HG03039 (cell line): ENCODE measurements at regions not wholly inside any gene's neighbourhood (a gene's known extent, or its start where the extent isn't known, plus 50 kb on each side); places are given as distances from the start of the nearest gene placed in this dataset.
"Not testable (repeated sequence)": the region's sequence is repeated elsewhere in the genome, so short reads cannot be mapped to it uniquely, and the experiment has no call there.

Source experiments
- ATAC-seq: cut with Tn5 transposase; IDR thresholded peaks from one replicate; pipeline ENCODE4 v1.9.1; 2021; ENCODE audit warnings: mild to moderate bottlenecking, moderate library complexity; ENCODE audit not compliant: unreplicated experiment

DNA sequence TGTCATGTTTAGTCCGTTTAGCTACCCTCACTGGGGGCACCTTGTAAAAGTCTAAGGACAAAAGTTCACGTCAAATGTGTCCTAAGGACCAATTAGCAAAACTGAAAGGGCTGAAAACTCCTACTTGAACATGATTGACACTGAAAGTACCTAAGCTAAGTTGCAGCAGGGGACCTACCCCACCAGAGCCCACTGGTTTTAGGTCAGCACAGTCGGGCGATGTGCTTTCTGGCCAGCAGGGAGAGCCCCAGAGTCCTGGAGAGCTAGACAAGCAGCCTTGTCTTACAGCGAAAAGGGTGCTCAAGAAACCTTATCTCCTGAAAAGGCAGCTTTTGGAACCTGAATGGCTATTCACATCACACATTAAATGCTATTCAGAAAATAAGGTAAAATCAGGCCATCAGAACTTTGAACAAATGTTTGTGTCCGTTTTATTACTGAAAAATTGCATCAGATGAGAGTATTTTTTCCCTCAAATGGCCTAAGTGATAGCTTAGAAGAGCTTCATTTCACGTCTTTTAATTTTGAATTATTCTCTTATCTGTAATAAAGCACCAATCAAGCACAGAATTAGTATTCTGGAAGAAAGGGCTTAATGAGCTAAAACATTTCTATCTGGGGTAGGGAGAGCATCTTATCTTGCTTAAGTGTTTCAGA lies 52.2 kb upstream of the MKI67 start:
- no peak for ATAC-seq

DNA sequence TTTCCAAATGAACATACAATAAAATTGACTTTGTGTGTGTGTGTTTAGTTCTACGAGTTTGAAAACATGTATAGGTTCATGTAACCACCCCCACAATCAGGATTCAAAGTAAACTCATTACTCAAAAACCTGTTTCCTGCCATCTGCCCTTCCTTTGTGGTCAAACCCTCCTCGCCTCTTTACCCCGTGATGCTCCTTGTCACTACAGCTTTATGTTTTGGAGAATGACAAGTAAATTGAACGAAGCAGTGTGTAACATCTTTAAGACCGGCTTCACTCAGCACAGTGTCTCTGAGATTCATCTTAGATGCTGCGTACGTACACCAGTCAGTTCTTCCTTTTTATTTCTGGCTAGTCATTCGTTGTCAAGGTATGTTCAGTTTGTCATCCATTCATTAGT lies 54.6 kb upstream of the MKI67 start:
- no peak for ATAC-seq

DNA sequence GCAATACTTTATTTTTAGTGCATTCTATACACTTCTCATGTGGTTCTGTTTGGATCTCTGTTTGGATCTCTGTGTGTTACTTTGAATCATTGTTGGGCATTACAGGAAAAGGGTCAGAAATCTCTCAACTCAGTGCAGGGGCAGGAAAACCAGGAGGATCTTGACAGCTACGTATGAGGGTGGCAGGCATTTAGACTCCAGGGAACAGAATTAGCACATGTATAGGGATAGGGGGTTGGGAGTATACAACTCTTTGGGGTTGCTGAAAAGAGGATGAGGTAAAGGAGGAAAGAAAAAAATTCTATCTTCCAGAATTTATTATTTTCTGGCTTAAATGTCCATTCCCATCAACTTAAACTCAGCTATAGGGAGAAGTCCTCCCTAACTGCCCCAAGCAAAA lies 59.4 kb upstream of the MKI67 start:
- no peak for ATAC-seq

DNA sequence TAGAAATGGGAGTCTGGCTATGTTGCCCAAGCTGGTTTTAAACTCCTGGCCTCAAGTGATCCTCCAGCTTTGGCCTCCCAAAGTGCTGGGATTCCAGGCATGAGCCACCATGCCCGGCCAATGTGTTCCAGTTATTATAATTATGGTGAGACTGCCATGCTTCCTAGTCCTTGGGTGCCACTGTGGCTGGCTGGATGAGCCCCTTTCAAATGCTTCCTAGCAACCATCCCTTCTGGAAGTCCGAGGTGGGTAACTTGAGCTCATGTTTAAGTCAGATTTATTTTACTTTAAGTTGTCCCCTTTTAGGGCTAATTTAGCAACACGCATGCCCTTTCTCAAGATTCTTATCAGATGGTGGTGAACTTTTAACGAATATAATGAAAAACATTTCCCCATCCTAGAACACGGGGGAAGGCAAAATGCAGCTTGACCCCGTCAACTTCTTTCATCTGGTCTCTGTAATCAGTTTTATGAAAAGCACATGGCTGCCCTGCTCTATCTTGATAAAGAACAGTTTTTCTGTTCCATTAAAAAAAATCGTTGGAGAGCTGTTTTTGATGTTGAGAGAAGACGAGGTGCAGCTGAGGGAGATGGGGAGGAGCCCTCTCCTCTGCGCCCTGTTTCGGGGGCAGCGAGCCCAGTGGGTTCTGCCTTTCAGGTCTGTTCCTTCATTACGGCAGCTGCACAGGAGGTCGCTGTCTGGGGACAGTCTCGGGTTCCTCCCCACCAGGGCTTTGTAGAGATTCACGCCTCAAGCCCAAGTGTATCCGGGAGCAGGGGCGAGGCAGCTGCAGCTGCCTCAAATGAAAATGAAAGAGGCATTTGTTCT lies 61.0 kb upstream of the MKI67 start:
- no peak for ATAC-seq

DNA sequence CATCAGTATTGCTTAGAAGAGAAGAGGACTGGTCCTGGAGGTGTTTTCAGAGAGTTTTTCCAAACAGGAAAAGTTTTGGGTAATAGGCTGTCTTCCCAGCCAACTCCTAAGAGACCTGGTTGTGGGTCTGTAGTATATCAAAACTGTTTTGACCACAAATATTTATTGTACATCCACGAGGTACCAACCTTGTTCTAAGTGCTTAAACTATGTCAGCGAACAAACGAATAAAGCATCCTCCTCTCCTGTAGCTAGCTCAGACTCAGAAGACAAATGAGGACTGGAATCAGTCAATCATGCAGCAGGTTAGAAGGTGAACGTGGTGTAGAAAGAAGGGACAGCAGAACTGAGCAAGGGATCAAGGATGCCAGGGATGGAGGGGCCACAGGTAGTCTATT lies 61.6 kb upstream of the MKI67 start:
- no peak for ATAC-seq

DNA sequence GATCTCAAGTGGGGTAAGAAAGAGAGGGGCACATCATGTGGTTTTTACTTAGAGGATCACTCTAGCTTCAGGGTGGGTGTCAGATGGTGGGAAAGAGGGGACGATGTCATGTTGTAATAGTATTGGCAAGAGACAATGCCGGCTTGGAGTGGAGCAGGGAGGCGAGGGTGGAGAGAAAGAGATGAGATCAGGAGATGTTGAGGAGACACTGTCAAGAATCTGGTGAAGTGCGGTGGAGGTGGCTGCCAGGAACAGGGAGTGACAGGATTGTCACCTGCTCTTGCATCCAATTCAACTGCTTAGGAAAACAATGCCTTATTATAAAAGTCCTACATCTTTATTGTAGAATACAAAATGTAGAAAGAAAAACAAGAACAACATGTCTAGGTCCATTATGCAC lies 63.0 kb upstream of the MKI67 start:
- no peak for ATAC-seq

DNA sequence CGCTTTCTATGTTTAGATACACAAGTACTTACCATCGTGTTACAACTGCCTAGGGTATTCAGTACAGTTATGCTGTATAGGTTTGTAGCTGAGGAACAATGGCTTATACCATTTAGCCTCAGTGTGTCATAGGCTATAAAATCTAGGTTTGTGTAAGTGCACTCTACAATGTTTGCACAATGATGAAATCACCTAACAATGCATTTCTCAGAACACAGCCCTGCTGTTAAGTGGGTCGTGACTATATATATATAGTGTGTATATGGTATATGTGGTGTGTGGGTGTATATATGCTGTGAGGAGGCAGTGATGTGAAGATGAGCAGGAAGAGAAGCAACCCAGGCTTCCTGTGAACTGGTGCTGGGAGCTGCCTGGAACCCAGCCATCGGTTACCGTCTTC lies 65.6 kb upstream of the MKI67 start:
- ATAC-seq = no peak

DNA sequence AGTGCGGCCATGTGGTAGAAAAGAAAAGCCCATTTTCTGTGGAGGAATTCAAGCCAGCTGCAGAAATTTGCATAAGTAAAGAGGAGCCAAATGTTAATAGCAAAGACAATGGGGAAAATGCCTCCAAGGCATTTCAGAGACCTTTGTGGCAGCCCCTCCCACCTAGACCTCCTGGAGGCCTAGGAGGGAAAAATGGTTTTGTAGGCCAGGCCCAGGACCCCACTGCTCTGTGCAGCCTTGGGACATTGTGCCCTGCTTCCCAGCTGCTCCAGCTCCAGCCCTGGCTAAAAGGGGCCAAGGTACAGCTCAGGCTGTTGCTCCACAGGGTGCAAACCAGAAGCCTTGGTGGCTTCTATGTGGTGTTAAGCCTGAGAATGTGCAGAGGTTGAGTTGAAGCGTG lies 75.6 kb upstream of the MKI67 start:
- ATAC-seq = not testable (repeated sequence)

DNA sequence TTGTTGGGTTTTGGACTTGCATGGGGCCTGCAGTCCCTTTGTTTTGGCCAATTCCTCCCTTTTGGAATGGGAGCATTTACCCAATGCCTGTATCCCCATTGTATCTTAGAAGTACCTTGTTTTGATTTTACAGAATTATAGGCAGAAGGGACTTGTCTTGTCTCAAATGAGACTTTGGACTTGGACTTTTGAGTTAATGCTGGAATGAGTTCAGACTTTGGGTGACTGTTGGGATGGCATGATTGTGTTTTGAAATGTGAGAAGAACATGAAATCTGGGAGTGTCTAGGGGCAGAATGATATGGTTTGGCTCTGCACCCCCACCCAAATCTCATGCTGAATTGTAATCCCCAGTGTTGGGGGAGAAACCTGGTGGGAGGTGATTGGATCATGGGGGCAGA lies 76.8 kb upstream of the MKI67 start:
- ATAC-seq = no peak

DNA sequence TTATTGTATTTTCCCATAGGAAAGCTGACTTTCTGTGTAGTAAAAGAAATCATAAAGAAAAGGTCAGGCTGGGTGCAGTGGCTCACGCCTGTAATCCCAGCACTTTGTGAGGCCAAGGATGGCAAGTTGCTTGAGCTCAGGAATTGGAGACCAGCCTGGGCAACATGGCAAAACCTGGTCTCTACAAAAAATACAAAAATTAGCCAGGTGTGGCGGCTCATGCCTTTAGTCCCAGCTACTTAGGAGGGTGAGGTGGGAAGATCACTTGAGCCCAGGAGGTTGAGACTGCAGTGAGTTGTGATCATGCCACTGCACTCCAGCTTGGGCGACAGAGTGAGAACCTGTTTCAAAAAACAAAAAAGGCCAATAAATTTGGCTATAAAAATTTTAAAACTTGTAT lies 79.4 kb upstream of the MKI67 start:
- ATAC-seq = not testable (repeated sequence)

DNA sequence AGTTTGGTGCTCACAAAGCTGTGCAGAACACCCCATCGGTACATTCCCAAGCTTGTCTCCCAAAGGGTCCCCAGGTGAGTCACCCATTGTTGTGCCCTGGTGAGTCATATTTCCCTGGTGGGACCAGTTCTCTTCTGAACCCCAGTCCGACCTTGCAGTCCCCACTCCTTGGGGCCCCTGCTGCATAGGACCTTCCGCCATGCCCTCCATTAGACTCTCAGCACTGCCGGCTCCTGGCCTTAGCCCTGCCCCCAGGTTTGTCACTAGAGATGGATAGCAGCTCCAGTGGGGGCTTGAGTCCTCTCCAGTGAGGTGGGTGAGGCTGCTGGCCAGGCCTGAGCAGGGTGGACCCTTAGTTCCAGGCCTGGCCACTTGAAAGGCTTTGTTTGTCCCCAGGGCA lies 80.5 kb upstream of the MKI67 start:
- ATAC-seq = no peak

DNA sequence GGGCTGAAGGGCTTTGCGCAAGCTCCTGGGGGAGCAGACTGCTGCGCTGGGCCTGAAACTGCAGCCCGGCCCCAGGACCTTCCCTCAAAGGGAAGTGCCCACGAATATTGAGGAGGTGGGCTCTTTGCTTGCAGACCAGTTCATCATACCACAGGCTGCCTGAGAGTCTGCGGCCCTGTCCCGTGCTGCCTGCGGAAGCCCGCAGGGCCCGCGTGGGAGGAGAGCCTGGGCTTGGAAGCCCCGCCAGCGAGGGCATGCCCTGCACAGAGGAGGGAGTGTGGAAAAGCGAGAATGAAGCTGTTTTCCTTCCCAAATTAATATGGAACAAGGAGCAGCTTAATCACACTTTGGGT lies 83.6 kb upstream of the MKI67 start:
- no peak for ATAC-seq

DNA sequence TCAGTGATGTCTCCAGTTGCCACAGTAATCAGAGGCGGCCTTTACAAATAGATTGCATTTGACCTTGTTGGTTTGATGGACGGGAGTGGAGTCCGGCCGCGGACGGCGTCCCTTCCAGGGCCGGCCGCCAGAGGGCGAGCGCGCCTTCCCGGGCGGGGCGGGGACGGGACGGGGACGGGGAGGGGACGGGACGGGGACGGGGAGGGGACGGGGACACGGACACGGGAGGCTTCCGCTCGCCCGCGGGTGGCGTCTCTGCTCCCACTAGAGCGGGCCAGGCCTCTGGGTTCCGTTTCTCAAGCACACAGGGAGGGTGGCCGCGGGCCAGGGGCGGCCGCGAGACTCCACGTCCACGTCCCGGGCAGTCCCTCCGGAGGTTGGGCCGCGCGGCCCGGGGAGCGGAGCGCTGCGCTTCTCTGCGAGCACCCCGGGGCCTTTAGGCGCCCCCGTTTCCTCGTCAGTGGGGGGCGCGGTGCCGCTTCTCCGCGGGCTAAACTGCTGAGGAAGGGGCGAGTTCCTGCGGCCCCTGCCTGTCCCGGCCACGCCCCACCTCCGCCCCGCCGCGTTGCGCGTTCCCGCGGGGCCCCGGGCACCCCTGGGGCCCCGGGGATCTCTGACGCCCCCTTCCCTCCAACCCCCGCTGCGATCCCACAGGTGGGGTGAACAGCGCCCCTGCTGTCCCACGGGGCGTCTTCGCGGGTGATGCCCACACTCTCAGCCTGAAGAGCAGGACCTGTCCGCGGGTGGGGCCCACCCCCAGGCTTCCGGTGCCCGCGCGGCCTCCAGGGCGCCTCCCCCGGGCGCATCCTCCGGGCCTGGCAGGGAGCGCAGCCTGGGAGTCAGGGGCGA lies 84.2 kb upstream of the MKI67 start:
- peak; percentile 34 for ATAC-seq

DNA sequence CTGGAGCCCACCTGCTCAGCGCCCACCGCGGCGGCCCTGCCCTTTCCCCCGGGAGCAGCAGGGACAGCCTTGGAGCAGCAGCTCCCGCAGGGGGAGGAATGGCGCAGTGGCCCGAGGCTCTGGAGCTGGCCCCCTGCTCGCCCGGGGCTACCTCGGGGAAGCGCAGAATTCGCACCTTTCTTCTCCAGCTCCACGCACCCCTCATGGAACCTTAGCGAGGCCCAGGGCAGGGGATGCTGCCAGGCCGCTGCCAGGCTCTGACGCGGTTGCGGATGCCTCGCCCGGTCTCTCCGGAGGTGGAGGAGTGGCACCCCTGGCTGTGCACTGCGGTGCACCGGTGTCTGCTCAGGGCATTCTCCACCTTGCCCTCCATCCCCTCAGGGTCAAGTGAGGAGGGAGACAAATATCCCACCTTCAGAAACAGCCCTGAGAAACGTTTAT lies 84.9 kb upstream of the MKI67 start:
- no peak for ATAC-seq

DNA sequence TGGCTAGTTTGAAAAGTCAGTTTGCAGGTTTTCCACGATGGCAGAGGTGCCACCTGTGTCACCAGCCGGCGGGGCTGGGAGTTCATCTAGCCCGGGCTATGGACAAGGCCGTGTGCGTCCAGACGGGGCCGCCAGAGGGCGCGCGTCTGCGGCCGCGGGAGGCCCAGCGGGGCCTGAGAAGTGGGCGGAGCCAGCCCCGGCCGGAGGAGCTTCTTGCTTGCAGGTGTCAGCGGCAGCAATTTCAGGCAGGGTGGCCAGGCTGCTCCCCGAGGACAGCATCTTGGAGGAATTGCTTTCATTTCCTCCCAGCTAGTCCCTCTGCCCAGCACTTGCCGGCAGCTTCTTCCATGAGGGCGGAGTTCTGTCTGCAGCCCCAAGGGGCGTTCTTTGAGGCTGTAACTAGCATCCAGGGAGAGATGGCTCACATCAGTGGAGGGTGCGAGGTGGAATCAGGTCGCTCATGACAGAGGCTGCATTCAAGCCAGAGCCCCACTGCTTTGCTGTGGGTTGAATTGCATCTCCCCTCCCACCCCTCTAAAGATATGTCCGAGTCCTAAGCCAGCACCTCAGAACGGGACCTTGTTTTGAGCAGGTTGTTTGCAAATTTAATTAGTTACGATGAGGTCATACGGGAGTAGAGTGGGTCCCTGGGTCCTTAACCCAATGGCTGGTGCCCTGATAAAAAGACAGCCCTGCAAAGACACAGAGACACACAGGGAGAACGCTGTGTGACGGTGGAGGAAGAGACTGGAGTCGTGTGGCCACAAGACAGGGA lies 85.9 kb upstream of the MKI67 start:
- ATAC-seq = peak; percentile 92

DNA sequence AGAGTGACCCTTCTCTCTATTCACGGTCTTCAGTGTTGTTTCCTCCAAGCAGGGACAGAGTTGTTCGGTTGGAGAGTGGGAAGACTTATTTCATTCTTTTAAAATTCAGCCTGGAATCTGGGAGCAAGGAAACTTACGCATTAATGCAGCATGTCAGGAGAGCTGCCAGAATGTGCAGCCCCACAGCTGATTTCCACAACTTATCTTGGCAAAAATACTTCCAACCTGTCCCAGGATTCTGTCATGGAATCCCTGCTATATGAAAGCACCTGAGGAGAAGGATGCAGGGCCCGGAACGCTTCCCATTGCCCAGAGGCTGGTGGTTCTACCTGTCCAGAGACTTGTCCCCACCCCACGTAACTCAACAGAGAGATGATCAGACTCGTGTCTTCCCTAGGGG lies 86.9 kb upstream of the MKI67 start:
- no peak for ATAC-seq

DNA sequence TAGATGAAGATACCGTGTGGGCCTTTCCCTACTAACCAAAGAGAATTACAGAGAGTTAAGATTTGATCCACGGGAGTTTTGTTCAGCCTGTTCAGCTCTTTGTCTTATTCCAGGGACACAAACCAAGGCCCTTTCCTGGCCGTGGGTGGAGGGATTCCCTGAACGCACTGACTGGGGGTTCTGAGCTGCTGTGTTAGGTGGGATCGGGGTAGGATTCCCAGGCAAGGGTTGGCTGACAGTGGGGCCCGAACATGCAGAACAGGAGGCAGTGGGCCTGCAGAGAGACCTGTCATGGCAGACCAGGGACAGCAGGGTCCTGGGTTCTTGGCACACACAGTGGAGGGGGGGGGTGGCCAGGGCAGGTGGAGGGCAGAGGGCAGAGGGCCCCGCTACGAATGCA lies 89.5 kb upstream of the MKI67 start:
- no peak for ATAC-seq

DNA sequence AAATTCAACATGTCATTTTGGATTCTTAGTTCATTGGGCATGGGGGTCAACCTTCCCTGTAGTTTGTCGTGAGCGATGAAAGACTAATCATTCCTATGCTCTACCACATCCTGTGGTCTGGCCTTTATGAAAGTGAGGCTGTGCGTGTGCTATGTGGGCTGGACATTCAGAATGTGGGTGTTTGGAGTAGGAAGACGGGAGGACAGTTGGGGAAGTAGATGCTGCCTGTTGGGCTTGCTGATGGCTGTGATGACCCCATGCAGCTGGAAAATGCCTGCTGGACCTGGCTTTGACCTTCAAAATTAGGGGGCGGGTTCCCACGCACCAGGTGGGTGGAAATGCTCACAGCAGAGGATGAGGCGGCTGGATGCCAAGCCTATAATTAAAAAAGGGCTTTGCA lies 90.9 kb upstream of the MKI67 start:
- no peak for ATAC-seq

DNA sequence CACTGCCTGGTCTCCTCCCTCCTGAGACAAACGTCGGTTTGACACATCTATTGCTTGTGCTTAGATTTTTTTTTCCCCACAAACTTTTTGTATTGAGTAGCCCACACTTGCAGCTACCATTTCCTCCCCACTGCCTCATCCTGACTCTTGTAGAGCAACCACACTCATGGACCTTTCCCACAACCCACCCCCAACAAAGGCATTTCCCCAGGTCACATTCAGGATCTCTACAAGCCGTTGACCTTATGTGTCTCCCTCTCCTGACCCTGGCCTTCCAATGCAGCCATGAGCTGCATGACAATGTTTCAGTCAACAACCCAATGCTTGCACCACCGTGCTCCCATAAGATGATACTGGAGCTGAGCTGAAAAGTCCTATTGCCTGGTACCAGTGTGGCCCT lies 91.9 kb upstream of the MKI67 start:
- no peak for ATAC-seq

DNA sequence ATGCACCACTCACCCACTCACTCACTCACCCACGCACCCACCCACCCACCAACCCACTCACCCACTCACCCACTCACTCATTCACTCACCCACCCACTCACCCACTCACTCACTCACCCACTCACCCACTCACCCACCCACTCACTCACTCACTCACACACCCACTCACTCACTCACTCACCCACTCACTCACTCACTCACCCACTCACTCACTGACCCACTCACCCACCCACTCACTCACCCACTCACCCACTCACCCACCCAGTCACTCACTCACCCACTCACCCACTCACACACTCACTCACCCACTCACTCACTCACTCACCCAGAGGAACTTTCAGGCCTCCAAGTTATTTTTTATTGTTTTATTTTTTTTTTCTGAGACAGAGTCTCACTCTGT lies 93.1 kb upstream of the MKI67 start:
- no peak for ATAC-seq

DNA sequence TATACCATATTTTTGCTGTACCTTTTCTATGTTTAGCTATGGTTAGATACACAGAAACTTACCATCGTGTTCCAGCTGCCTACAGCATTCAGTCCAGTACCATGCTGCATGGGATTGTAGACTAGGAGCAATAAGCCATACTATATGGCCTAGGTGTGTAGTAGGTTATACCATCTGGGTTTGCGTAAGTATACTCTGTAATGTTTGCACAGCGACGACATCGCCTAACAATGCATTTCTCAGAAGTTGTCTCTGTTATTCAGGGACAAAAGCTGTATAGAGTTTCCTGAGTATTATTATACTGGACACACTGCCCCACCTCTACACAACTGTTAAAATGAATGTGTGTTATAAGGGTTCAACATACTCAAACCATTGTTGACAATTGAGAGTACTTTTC lies 93.8 kb upstream of the MKI67 start:
- no peak for ATAC-seq
